CD4-positive, alpha-beta memory T cell (primary cell): ENCODE measurements at regions not wholly inside any gene's neighbourhood (a gene's known extent, or its start where the extent isn't known, plus 50 kb on each side); places are given as distances from the start of the nearest gene placed in this dataset.

Experiments
- CTCF ChIA-PET: fragments of 350-600 bp; sonication (Branson Sonifier 250); formaldehyde crosslinking; loops from one replicate; lab custom pipeline; 2021; ENCODE audit warnings: inconsistent platforms; ENCODE audit not compliant: partially characterized antibody; lab: Charles Lee
- POLR2A ChIA-PET: fragments of 350-600 bp; sonication (Branson Sonifier 250); formaldehyde crosslinking; loops from one replicate; lab custom pipeline; 2021; ENCODE audit not compliant: partially characterized antibody; lab: Charles Lee
- DNase-seq, 5 donors: peaks; one replicate each; pipeline versions ENCODE4 v3.0.0 to v3.0.0-alpha.2; 2020 to 2022; ENCODE audit warnings: mixed read lengths in 1 of 5
- H3K27ac ChIP-seq: one replicate; pipeline ENCODE4 v1.7.0; 2013; ENCODE audit warnings: low read depth, low read length
- H3K27me3 ChIP-seq: 2 replicates; pipeline ENCODE4 v1.7.0; 2013; ENCODE audit warnings: mild to moderate bottlenecking, low read length, moderate library complexity; ENCODE audit not compliant: insufficient read depth
- H3K36me3 ChIP-seq: 2 replicates; pipeline ENCODE4 v1.7.0; 2013; ENCODE audit warnings: mild to moderate bottlenecking, low read length, moderate library complexity; ENCODE audit not compliant: insufficient read depth
- H3K4me1 ChIP-seq: 2 replicates; pipeline ENCODE4 v1.7.0; 2013; ENCODE audit warnings: mild to moderate bottlenecking, low read length, moderate library complexity; ENCODE audit not compliant: insufficient read depth
- H3K4me3 ChIP-seq, 2 donors: one replicate each; pipeline ENCODE4 v1.7.0; 2013; ENCODE audit warnings: low read length in 2 of 2, mild to moderate bottlenecking in 1 of 2
- H3K9me3 ChIP-seq, 2 donors: one replicate each; pipeline ENCODE4 v1.7.0; 2013; ENCODE audit warnings: low read length in 2 of 2, control low read depth in 1 of 2; ENCODE audit not compliant: control insufficient read depth in 1 of 2
- H3K27ac Mint-ChIP-seq, 7 donors: one replicate each; pipeline ENCODE4 v1.8.0; 2020 to 2021; ENCODE audit warnings: mixed read lengths in 7 of 7, mild to moderate bottlenecking in 6 of 7, inconsistent platforms in 3 of 7, moderate library complexity in 3 of 7
- H3K27me3 Mint-ChIP-seq, 2 donors: one replicate each; pipeline ENCODE4 v1.8.0; 2020 to 2021; ENCODE audit warnings: mixed read lengths in 2 of 2
- H3K36me3 Mint-ChIP-seq, 2 donors: one replicate each; pipeline ENCODE4 v1.8.0; 2020 to 2021; ENCODE audit warnings: mixed read lengths in 2 of 2, inconsistent platforms in 1 of 2, mild to moderate bottlenecking in 1 of 2
- H3K4me1 Mint-ChIP-seq, 4 donors: one replicate each; pipeline ENCODE4 v1.8.0; 2020 to 2021; ENCODE audit warnings: mixed read lengths in 4 of 4, mild to moderate bottlenecking in 1 of 4
- H3K4me3 Mint-ChIP-seq, 8 donors: one replicate each; pipeline ENCODE4 v1.8.0; 2020 to 2021; ENCODE audit warnings: mixed read lengths in 8 of 8, mild to moderate bottlenecking in 7 of 8, moderate library complexity in 6 of 8, inconsistent platforms in 3 of 8
- H3K9me3 Mint-ChIP-seq, 8 donors: one replicate each; pipeline ENCODE4 v1.8.0; 2020 to 2021; ENCODE audit warnings: mixed read lengths in 8 of 8, mild to moderate bottlenecking in 5 of 8, inconsistent platforms in 3 of 8, moderate library complexity in 1 of 8
- intact Hi-C: fragments of 100-400 bp; cut with micrococcal nuclease; formaldehyde crosslinking; loops from one replicate; pipeline ENCODE4 v1.15.1; 2023

GRCh38 chr2:74740741-74741431 is 86.8 kb downstream of the SEMA4F start:
- Mint-ChIP-seq H3K4me1 (no peaks in the 10 kb centered on the region), H3K27ac (no peak overlapping the region), H3K4me3 (no peak overlapping the region), H3K36me3 (peaks cover 1 to 6% of the 10 kb centered on the region in 2 donors), H3K27me3 (peaks cover 5 to 11% of the 10 kb centered on the region in 2 donors), H3K9me3 (peaks cover 4 to 16% (median 13%) of the 10 kb centered on the region in 8 donors)
- no peak overlapping the region for H3K4me3 ChIP-seq
- CTCF ChIA-PET = no interaction called here
- H3K27me3 ChIP-seq = no peaks in the 10 kb centered on the region
- POLR2A ChIA-PET = no interaction called here
- no peak for DNase-seq
- no peaks in the 10 kb centered on the region for H3K9me3 ChIP-seq
- intact Hi-C loops = no loop called here
- no peak overlapping the region for H3K27ac ChIP-seq
- H3K4me1 ChIP-seq = no peaks in the 10 kb centered on the region
- no peaks in the 10 kb centered on the region for H3K36me3 ChIP-seq

DNA sequence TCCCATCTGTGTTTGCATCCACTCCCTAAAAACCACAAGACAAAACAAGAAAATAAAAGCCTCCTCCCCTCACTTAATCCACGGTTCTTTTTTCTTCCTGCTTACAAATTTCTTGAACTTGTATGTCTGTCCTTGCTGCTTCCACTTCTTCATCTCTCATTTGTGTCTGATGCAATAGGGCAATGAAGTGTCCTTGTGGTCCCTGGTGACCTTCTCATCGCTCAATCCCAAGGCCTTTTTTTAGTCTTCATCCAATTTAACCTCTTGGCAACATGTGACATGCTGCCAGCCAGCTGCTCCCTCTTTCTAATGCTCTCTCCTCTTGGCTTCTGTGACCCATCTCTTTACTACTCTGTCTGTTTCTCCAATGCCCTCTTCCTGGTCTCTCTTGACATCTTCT is 87.6 kb downstream of the SEMA4F start:
- Mint-ChIP-seq H3K36me3 (peaks cover 1 to 6% of the 10 kb centered on the region in 2 donors), H3K4me3 (no peak overlapping the region), H3K9me3 (peaks cover 4 to 12% (median 9%) of the 10 kb centered on the region in 8 donors), H3K4me1 (no peaks in the 10 kb centered on the region), H3K27ac (no peak overlapping the region), H3K27me3 (peaks cover 3 to 11% of the 10 kb centered on the region in 2 donors)
- no peaks in the 10 kb centered on the region for H3K27me3 ChIP-seq
- no peaks in the 10 kb centered on the region for H3K36me3 ChIP-seq
- no peak for DNase-seq
- ChIA-PET CTCF (interaction anchor here (4.3 kb wide), 1 partner anchor 134 kb away, joined by 14 read pairs; no protein-coding TSS in a partner anchor), POLR2A (no interaction called here)
- intact Hi-C loops = no loop called here
- no peaks in the 10 kb centered on the region for H3K9me3 ChIP-seq
- H3K4me3 ChIP-seq = no peak overlapping the region
- no peak overlapping the region for H3K27ac ChIP-seq
- H3K4me1 ChIP-seq = no peaks in the 10 kb centered on the region

GRCh38 chr2:74742471-74742870 is 88.4 kb downstream of the SEMA4F start:
- Histone ChIP-seq H3K4me3 (no peak overlapping the region), H3K4me1 (no peaks in the 10 kb centered on the region), H3K27ac (no peak overlapping the region), H3K27me3 (no peaks in the 10 kb centered on the region), H3K9me3 (no peaks in the 10 kb centered on the region), H3K36me3 (no peaks in the 10 kb centered on the region)
- no peak overlapping the region for H3K27ac Mint-ChIP-seq
- H3K9me3 Mint-ChIP-seq = peaks cover 0 to 5% (median under 1%) of the 10 kb centered on the region in 8 donors
- ChIA-PET CTCF (interaction anchor here (1.1 to 4.3 kb wide), 2 partner anchors 27 to 133 kb away, joined by 3 to 14 read pairs; no protein-coding TSS in a partner anchor), POLR2A (no interaction called here)
- no peaks in the 10 kb centered on the region for H3K4me1 Mint-ChIP-seq
- no peak overlapping the region for H3K4me3 Mint-ChIP-seq
- intact Hi-C loops = no loop called here
- H3K36me3 Mint-ChIP-seq = no peaks in the 10 kb centered on the region
- DNase-seq = no peak
- H3K27me3 Mint-ChIP-seq = peaks cover 0 to 8% of the 10 kb centered on the region in 2 donors

DNA sequence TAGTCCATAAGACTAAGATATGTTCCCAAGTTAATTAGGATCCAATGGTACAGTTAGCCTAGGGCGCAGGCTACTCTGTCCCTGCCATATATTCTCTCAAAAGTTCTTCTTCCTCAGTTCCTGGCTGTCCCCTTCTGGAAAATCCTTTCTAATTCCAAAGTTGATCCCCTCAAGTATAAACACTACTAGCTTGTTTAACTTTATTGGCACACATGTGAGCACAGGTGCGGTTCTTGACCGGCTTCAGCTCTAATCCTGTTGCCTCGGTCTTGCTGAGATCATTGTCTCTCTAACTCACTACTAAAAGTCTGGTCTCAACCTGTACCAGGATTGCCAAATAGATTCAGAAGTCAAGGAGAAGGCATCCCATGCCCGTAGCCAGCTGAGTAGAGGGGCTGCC is 89.0 kb downstream of the SEMA4F start:
- Histone ChIP-seq H3K27me3 (no peaks in the 10 kb centered on the region), H3K27ac (no peak overlapping the region), H3K36me3 (no peaks in the 10 kb centered on the region), H3K4me1 (no peaks in the 10 kb centered on the region), H3K4me3 (no peak overlapping the region), H3K9me3 (no peaks in the 10 kb centered on the region)
- H3K27ac Mint-ChIP-seq = no peak overlapping the region
- ChIA-PET POLR2A (no interaction called here), CTCF (interaction anchor here (1.1 to 4.3 kb wide), 3 partner anchors 11 to 133 kb away, joined by 3 to 14 read pairs (median 5); no protein-coding TSS in a partner anchor)
- H3K36me3 Mint-ChIP-seq = no peaks in the 10 kb centered on the region
- intact Hi-C loops = no loop called here
- peaks cover 3 to 11% of the 10 kb centered on the region in 2 donors for H3K27me3 Mint-ChIP-seq
- peaks cover 0 to 5% (median 0%) of the 10 kb centered on the region in 8 donors for H3K9me3 Mint-ChIP-seq
- no peak overlapping the region for H3K4me3 Mint-ChIP-seq
- DNase-seq = no peak
- no peaks in the 10 kb centered on the region for H3K4me1 Mint-ChIP-seq

DNA sequence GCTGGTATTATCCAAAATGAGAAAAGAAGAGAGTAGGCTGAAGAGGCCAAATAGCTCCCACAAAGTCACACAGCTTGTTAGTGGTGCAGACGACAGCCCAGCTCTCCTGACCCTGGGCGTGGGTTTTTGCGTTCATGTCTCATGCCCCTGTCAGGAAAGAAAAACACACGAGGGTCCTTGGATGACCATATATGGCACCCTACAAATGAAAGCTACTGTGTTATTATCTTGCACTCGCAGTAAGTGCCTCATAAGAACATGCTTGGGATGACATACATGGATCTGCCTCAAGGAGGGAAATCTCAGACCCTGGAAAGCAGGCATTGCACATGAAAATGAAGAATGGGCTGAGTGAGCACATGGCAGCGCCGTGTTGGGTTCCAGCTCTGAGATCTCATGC is 89.7 kb downstream of the SEMA4F start:
- no peak for DNase-seq
- no peak overlapping the region for H3K27ac ChIP-seq
- ChIA-PET CTCF (interaction anchor here (1.4 to 4.3 kb wide), 2 partner anchors 11 to 132 kb away, joined by 5 to 14 read pairs; no protein-coding TSS in a partner anchor), POLR2A (no interaction called here)
- no peaks in the 10 kb centered on the region for H3K9me3 ChIP-seq
- H3K27me3 ChIP-seq = no peaks in the 10 kb centered on the region
- intact Hi-C loops = no loop called here
- Mint-ChIP-seq H3K4me3 (no peak overlapping the region), H3K4me1 (no peaks in the 10 kb centered on the region), H3K27me3 (peaks cover 3 to 13% of the 10 kb centered on the region in 2 donors), H3K27ac (no peak overlapping the region), H3K36me3 (no peaks in the 10 kb centered on the region), H3K9me3 (peaks cover 0 to 2% (median 0%) of the 10 kb centered on the region in 8 donors)
- no peaks in the 10 kb centered on the region for H3K36me3 ChIP-seq
- H3K4me1 ChIP-seq = no peaks in the 10 kb centered on the region
- H3K4me3 ChIP-seq = no peak overlapping the region

DNA sequence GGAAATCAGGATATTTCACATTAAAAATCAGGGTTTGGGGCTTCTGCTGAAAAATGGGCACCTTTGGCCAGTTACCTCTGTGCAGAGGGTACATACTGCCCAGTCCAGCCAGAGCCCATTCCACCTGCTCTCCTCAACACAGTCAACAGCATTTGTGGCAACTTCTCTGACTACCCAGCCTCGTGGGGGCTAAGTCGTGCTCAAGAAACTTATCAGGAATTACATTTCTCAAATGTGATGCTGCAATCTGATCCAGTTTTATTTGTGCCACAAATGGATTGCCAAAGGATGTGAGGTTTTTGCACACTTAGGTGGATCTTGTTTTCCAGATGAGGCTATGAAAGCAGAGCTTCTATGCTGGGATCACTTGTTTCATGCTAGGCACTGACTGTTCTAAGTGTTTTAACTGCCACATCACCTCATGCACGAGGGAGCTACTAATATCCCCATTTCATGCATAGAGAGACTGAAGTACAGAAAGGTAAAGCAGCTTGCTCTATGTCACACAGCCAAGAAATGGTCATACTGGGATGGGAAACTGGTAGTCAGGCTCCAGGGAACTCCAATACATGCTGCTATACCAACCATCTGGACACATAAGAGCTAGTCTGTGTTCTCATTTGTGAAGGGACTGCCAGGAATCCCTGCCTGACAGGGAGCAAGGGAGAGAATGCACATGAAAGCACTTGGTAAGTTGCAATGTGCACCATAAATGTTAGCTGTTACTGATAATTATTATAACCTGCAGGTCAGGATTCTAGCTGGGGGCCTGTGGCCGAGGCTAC is 89.0 kb upstream of the HK2 start:
- Histone ChIP-seq H3K4me1 (no peaks in the 10 kb centered on the region), H3K4me3 (no peak overlapping the region), H3K27ac (no peak overlapping the region), H3K27me3 (peaks cover 4% of the 10 kb centered on the region), H3K9me3 (no peaks in the 10 kb centered on the region), H3K36me3 (no peaks in the 10 kb centered on the region)
- CTCF ChIA-PET = interaction anchor here (4.3 kb wide), 1 partner anchor 131 kb away, joined by 14 read pairs; no protein-coding TSS in a partner anchor
- no peak for DNase-seq
- no peak overlapping the region for H3K4me3 Mint-ChIP-seq
- no peaks in the 10 kb centered on the region for H3K4me1 Mint-ChIP-seq
- H3K9me3 Mint-ChIP-seq = no peaks in the 10 kb centered on the region
- peaks cover 12 to 16% of the 10 kb centered on the region in 2 donors for H3K27me3 Mint-ChIP-seq
- intact Hi-C loops = no loop called here
- no peaks in the 10 kb centered on the region for H3K36me3 Mint-ChIP-seq
- H3K27ac Mint-ChIP-seq = no peak overlapping the region
- POLR2A ChIA-PET = no interaction called here

DNA sequence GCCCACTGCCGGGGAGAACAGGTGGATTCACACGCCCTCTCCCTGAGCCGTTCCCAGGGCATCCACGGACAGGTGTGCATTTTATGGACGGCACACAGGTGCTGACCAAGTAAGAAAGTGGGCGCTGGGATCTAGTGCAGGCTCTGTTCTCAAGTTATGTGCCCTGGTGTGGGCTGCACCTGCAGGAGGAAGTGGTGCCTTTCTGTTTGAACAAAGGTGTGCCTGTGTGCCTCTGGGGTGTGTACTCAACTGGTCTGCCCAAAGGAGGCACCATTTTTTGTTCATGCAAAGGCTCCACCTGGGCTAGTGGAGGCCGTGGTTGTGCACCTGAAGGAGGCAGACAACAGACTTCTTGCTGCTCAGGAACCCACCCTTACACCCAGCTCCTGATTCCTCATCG is 88.2 kb upstream of the HK2 start:
- H3K9me3 Mint-ChIP-seq = no peaks in the 10 kb centered on the region
- Histone ChIP-seq H3K4me1 (no peaks in the 10 kb centered on the region), H3K4me3 (no peak overlapping the region), H3K27ac (no peak overlapping the region), H3K27me3 (peaks cover 4% of the 10 kb centered on the region), H3K9me3 (no peaks in the 10 kb centered on the region), H3K36me3 (no peaks in the 10 kb centered on the region)
- H3K4me1 Mint-ChIP-seq = no peaks in the 10 kb centered on the region
- ChIA-PET POLR2A (no interaction called here), CTCF (interaction anchor here (4.3 kb wide), 1 partner anchor 130 kb away, joined by 14 read pairs; no protein-coding TSS in a partner anchor)
- H3K4me3 Mint-ChIP-seq = no peak overlapping the region
- peaks cover 13 to 18% of the 10 kb centered on the region in 2 donors for H3K27me3 Mint-ChIP-seq
- intact Hi-C loops = no loop called here
- DNase-seq = no peak
- no peaks in the 10 kb centered on the region for H3K36me3 Mint-ChIP-seq
- no peak overlapping the region for H3K27ac Mint-ChIP-seq
